Natural killer cell (primary cell): ENCODE measurements at regions not wholly inside any gene's neighbourhood (a gene's known extent, or its start where the extent isn't known, plus 50 kb on each side); places are given as distances from the start of the nearest gene placed in this dataset.

Experiments used
- ATAC-seq, 3 donors: fragments of 150-1000 bp in 2 of 3; fragments of 200-7000 bp in 1 of 3; cut with Tn5 transposase; 1 replicate in 1 of 3; 2 replicates in 2 of 3; pipeline ENCODE4 v1.10.0; 2021; ENCODE audit warnings: mild to moderate bottlenecking in 2 of 3, moderate library complexity in 2 of 3
- DNase-seq, 2 donors: peaks; one replicate each; pipeline versions ENCODE4 v3.0.0 to v3.0.0-alpha.2; 2013 to 2021; ENCODE audit warnings: mixed read lengths in 1 of 2
- H3K27ac ChIP-seq: one replicate; pipeline ENCODE4 v1.5.1; 2013; ENCODE audit warnings: mild to moderate bottlenecking, low read length
- H3K27me3 ChIP-seq: one replicate; pipeline ENCODE4 v1.6.1; 2013; ENCODE audit warnings: low read length; ENCODE audit not compliant: control insufficient read depth, insufficient read depth
- H3K36me3 ChIP-seq: one replicate; pipeline ENCODE4 v1.6.1; 2013; ENCODE audit warnings: low read length; ENCODE audit not compliant: control insufficient read depth, insufficient read depth
- H3K4me1 ChIP-seq: one replicate; pipeline ENCODE4 v1.6.1; 2013; ENCODE audit warnings: low read length; ENCODE audit not compliant: control insufficient read depth, insufficient read depth
- H3K4me3 ChIP-seq: one replicate; pipeline ENCODE4 v1.5.1; 2013; ENCODE audit warnings: low read length
- H3K9me3 ChIP-seq: one replicate; pipeline ENCODE4 v1.6.1; 2013; ENCODE audit warnings: low read length; ENCODE audit not compliant: control insufficient read depth, insufficient read depth
- H3K27ac Mint-ChIP-seq, 2 donors: one replicate each; pipeline ENCODE4 v1.8.0; 2022; ENCODE audit warnings: mild to moderate bottlenecking in 2 of 2, mixed read lengths in 2 of 2, moderate library complexity in 1 of 2
- H3K27me3 Mint-ChIP-seq, 2 donors: one replicate each; pipeline ENCODE4 v1.8.0; 2022; ENCODE audit warnings: low read depth in 2 of 2, mixed read lengths in 2 of 2
- H3K36me3 Mint-ChIP-seq: one replicate; pipeline ENCODE4 v1.8.0; 2022; ENCODE audit warnings: mixed read lengths
- H3K4me1 Mint-ChIP-seq, 2 donors: one replicate each; pipeline ENCODE4 v1.8.0; 2022; ENCODE audit warnings: mixed read lengths in 2 of 2
- H3K4me3 Mint-ChIP-seq: one replicate; pipeline ENCODE4 v1.8.0; 2022; ENCODE audit warnings: mild to moderate bottlenecking, moderate library complexity, mixed read lengths
- H3K9me3 Mint-ChIP-seq, 2 donors: one replicate each; pipeline ENCODE4 v1.8.0; 2022; ENCODE audit warnings: mixed read lengths in 2 of 2
- WGBS: methylation state at CpG from one replicate; pipeline ENCODE4 v1.1.7; 2013; ENCODE audit warnings: missing lambda C conversion rate; ENCODE audit not compliant: insufficient coverage; 5-methylcytosine and 5-hydroxymethylcytosine counted together
- intact Hi-C: fragments of 100-400 bp; cut with micrococcal nuclease; formaldehyde crosslinking; loops from one replicate; pipeline ENCODE4 v1.14.2; 2022
- TF ChIP-seq, protein P1 (sequence below): fragments of 200-600 bp; IDR thresholded peaks from one replicate; pipeline ENCODE4 v1.8.0; 2022; ENCODE audit warnings: antibody characterized with exemption

GRCh38 chr2:65944213-65944612 is 490.7 kb upstream of the MEIS1 start:
- no peaks in the 10 kb centered on the region for H3K36me3 Mint-ChIP-seq
- H3K27me3 Mint-ChIP-seq = no peaks in the 10 kb centered on the region
- no peak overlapping the region for H3K27ac Mint-ChIP-seq

DNA sequence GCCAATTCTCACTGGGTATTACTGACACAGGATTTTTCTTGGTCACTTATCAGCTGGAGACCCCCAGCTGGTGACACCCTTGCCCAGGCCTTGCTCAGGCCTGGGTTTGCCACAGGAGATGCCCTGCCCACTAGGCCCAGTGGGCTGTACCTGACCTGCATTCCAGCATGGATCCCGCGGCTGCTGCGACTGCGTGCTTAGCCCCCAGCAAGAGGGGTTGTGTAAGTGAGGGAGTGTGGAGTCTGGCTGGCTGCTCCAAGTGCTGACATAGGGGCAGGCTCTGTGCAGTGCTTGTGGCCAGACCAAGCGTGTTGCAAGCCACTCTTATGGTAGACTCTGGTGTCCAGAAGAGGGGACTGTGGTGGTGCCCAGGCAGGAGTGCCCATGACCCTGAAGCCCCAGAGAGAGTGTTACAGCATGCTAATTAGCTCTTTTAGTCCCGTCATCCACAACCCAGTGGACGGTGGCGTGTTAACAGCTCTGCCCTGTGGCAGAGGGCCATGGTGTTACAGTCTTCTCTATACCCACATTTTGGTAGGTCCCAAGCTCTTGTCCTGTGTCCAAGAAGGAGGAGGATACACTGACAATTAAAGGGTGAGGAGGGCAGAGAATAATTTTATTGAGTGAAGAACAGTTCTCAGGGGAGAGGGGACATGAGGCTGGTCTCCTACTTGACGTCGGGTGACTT is 491.7 kb upstream of the MEIS1 start:
- no peak overlapping the region for H3K4me3 Mint-ChIP-seq
- ATAC-seq (no peak), DNase-seq (no peak)
- no peak overlapping the region for H3K4me3 ChIP-seq
- H3K4me1 Mint-ChIP-seq = no peaks in the 10 kb centered on the region
- WGBS = 98% methylated on average over 10 of the region's 10 CpGs
- H3K9me3 ChIP-seq = no peaks in the 10 kb centered on the region
- H3K27me3 Mint-ChIP-seq = no peaks in the 10 kb centered on the region
- H3K27me3 ChIP-seq = no peaks in the 10 kb centered on the region
- no peaks in the 10 kb centered on the region for H3K36me3 ChIP-seq
- H3K9me3 Mint-ChIP-seq = peaks cover 0 to 4% of the 10 kb centered on the region in 2 donors
- no peaks in the 10 kb centered on the region for H3K4me1 ChIP-seq
- no peak overlapping the region for H3K27ac Mint-ChIP-seq
- intact Hi-C loops = no loop called here
- H3K36me3 Mint-ChIP-seq = no peaks in the 10 kb centered on the region
- no peak overlapping the region for H3K27ac ChIP-seq
- TF ChIP-seq, protein P1, sequence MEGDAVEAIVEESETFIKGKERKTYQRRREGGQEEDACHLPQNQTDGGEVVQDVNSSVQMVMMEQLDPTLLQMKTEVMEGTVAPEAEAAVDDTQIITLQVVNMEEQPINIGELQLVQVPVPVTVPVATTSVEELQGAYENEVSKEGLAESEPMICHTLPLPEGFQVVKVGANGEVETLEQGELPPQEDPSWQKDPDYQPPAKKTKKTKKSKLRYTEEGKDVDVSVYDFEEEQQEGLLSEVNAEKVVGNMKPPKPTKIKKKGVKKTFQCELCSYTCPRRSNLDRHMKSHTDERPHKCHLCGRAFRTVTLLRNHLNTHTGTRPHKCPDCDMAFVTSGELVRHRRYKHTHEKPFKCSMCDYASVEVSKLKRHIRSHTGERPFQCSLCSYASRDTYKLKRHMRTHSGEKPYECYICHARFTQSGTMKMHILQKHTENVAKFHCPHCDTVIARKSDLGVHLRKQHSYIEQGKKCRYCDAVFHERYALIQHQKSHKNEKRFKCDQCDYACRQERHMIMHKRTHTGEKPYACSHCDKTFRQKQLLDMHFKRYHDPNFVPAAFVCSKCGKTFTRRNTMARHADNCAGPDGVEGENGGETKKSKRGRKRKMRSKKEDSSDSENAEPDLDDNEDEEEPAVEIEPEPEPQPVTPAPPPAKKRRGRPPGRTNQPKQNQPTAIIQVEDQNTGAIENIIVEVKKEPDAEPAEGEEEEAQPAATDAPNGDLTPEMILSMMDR = no peak

More at GRCh38 chr2:65944213-65944612, 490.7 kb upstream of the MEIS1 start:
- intact Hi-C loops = no loop called here
- no peaks in the 10 kb centered on the region for H3K27me3 ChIP-seq
- Mint-ChIP-seq H3K4me1 (no peaks in the 10 kb centered on the region), H3K4me3 (no peak overlapping the region), H3K9me3 (peaks cover 0 to 4% of the 10 kb centered on the region in 2 donors)
- H3K4me1 ChIP-seq = no peaks in the 10 kb centered on the region
- no peak overlapping the region for H3K4me3 ChIP-seq
- WGBS = 85% methylated on average over 1 of the region's 1 CpG
- H3K27ac ChIP-seq = no peak overlapping the region
- no peaks in the 10 kb centered on the region for H3K36me3 ChIP-seq
- no peaks in the 10 kb centered on the region for H3K9me3 ChIP-seq
- ATAC-seq (no peak), DNase-seq (no peak)
- TF ChIP-seq, protein P1 = no peak

GRCh38 chr2:65940856-65941255 is 494.1 kb upstream of the MEIS1 start:
- H3K36me3 Mint-ChIP-seq = no peaks in the 10 kb centered on the region
- no peaks in the 10 kb centered on the region for H3K27me3 Mint-ChIP-seq
- Histone ChIP-seq H3K9me3 (no peaks in the 10 kb centered on the region), H3K27ac (no peak overlapping the region), H3K27me3 (no peaks in the 10 kb centered on the region), H3K36me3 (no peaks in the 10 kb centered on the region), H3K4me3 (no peak overlapping the region), H3K4me1 (no peaks in the 10 kb centered on the region)
- TF ChIP-seq, protein P1 = no peak
- 22% methylated on average over 1 of the region's 2 CpGs for WGBS
- no peak overlapping the region for H3K4me3 Mint-ChIP-seq
- no peaks in the 10 kb centered on the region for H3K4me1 Mint-ChIP-seq
- ATAC-seq = no peak
- intact Hi-C loops = no loop called here
- peaks cover 0 to 2% of the 10 kb centered on the region in 2 donors for H3K9me3 Mint-ChIP-seq
- no peak overlapping the region for H3K27ac Mint-ChIP-seq
- DNase-seq = no peak

DNA sequence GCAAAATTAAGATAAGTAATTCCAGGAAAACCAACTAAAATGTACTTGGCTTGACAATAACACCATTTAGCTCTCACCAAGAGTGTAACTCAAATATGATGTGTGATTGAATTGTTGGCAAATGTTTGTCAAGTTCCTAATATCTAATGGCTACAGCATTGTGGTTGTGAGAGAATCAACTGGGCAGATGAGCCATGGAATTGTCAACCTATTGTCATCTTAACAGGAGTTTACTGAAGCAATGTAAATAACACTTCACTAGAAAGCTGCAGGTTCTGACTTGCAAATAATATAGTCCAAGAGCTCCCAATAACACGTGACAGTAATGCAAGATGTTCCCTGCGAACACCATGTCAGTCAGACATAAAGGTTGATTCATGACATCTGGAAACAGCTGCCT is 495.2 kb upstream of the MEIS1 start:
- no peak overlapping the region for H3K27ac Mint-ChIP-seq
- no peaks in the 10 kb centered on the region for H3K4me1 Mint-ChIP-seq
- no peak overlapping the region for H3K27ac ChIP-seq
- DNase-seq = no peak
- no peaks in the 10 kb centered on the region for H3K27me3 Mint-ChIP-seq
- H3K4me1 ChIP-seq = no peaks in the 10 kb centered on the region
- TF ChIP-seq, protein P1 = no peak
- no peaks in the 10 kb centered on the region for H3K9me3 ChIP-seq
- no peak overlapping the region for H3K4me3 Mint-ChIP-seq
- WGBS = 88% methylated on average over 2 of the region's 2 CpGs
- ATAC-seq = no peak
- no peaks in the 10 kb centered on the region for H3K36me3 ChIP-seq
- no peaks in the 10 kb centered on the region for H3K36me3 Mint-ChIP-seq
- H3K27me3 ChIP-seq = no peaks in the 10 kb centered on the region
- intact Hi-C loops = no loop called here
- no peak overlapping the region for H3K4me3 ChIP-seq
- no peaks in the 10 kb centered on the region for H3K9me3 Mint-ChIP-seq
